ENCODE measurements at regions not wholly inside any gene's neighbourhood (a gene's known extent, or its start where the extent isn't known, plus 50 kb on each side); places are given as distances from the start of the nearest gene placed in this dataset.
A peak's percentile ranks its signal among the peaks of the same experiment; 100 is the strongest.
"Not testable (repeated sequence)": the region's sequence is repeated elsewhere in the genome, so short reads cannot be mapped to it uniquely, and the experiment has no call there.

GRCh38 chr13:24617256-24618010, 62.8 kb upstream of the ATP12A start:
- Mint-ChIP-seq H3K9me3 (no peaks in the 10 kb centered on the region), H3K4me1 (peaks cover 20 to 45% (median 31%) of the 10 kb centered on the region in 4 donors), H3K27me3 (no peaks in the 10 kb centered on the region), H3K4me3 (peak overlapping the region in 2 of 8 donors; percentile 37 to 48), H3K36me3 (no peaks in the 10 kb centered on the region), H3K27ac (peak overlapping the region; percentile 81 to 94 (median 86))
- ChIA-PET CTCF (ENCODE audit: partially characterized antibody) (no interaction called here), POLR2A (ENCODE audit: partially characterized antibody) (interaction anchor here (1.3 to 1.5 kb wide), 2 partner anchors 7 to 19 kb away, joined by 3 to 4 read pairs; no protein-coding TSS in a partner anchor)
- H3K36me3 ChIP-seq (ENCODE audit: insufficient read depth, low read length): no peaks in the 10 kb centered on the region
- H3K27ac ChIP-seq (ENCODE audit: low read depth, low read length): no peak overlapping the region
- H3K4me3 ChIP-seq (ENCODE audit: low read length in 2 of 2): no peak overlapping the region
- H3K9me3 ChIP-seq (ENCODE audit: control insufficient read depth in 1 of 2, low read length in 2 of 2): no peaks in the 10 kb centered on the region
- H3K4me1 ChIP-seq (ENCODE audit: insufficient read depth, low read length): peaks cover 21% of the 10 kb centered on the region
- no peaks in the 10 kb centered on the region for H3K27me3 ChIP-seq (ENCODE audit: insufficient read depth, low read length)
- DNase-seq: no peak
- intact Hi-C loops (cut with micrococcal nuclease): loop anchor here (1.0 to 5.0 kb wide), 2 partner anchors 9 to 105 kb away; partner anchors contain the start of gene PARP4

DNA sequence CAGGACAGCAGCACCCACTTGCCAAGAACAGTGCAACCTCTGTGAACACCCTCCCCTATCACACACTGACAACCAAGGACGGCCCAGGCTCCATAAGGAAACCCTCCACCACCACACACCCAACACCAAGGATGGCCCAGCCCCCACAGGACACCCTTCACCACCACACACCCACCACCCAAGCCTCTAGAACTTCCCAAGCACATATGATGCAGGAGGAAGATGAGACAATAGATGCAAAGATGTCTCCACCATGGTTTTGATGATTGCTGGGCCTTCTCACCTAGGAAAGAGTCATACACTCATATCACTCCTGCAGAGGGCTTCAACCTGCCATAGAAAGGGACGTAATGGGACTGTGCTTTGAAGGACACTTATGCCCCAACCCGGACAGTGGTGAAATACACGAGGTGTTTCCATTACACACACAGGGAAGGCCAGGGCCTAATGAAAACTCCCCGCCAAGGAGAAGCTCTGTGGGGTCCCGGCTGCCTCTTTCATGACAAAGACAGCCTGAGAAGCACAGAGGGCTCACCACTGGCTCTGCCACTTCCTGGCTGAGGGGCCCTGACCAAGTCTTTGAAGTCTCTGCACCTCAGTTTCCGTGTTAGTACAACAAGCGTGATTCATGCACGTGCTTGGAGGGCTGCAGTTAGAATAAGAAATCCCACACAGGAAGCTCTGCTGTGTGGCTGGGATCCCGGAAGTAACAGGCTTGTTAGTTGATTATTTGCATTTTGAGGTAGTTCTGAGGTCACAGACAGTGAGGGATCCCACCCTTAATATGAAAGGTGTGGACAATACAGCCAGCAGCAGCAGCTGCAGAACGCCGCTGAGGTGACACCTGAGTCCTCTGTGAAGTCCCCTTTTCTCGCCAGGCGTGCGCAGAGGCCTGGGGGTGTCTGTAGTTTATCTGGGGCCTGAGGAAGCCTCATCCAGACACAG, 61.9 kb upstream of the ATP12A start:
- Histone ChIP-seq H3K27ac (ENCODE audit: low read depth, low read length) (peak overlapping the region; percentile 25), H3K4me1 (ENCODE audit: insufficient read depth, low read length) (peaks cover 21% of the 10 kb centered on the region), H3K4me3 (ENCODE audit: low read length in 2 of 2) (no peak overlapping the region), H3K27me3 (ENCODE audit: insufficient read depth, low read length) (no peaks in the 10 kb centered on the region), H3K9me3 (ENCODE audit: control insufficient read depth in 1 of 2, low read length in 2 of 2) (no peaks in the 10 kb centered on the region), H3K36me3 (ENCODE audit: insufficient read depth, low read length) (no peaks in the 10 kb centered on the region)
- Mint-ChIP-seq H3K4me3 (peak overlapping the region in 7 of 8 donors; percentile 10 to 48 (median 29)), H3K36me3 (no peaks in the 10 kb centered on the region), H3K27me3 (no peaks in the 10 kb centered on the region), H3K4me1 (peaks cover 20 to 45% (median 31%) of the 10 kb centered on the region in 4 donors), H3K27ac (peak overlapping the region; percentile 81 to 94 (median 86)), H3K9me3 (no peaks in the 10 kb centered on the region)
- ChIA-PET POLR2A (ENCODE audit: partially characterized antibody) (interaction anchor here (0.7 to 1.5 kb wide), 5 partner anchors 9 to 71 kb away, joined by 3 to 4 read pairs (median 4); no protein-coding TSS in a partner anchor), CTCF (ENCODE audit: partially characterized antibody) (interaction anchor here (1.0 to 2.0 kb wide), 3 partner anchors 9 to 109 kb away, joined by 3 to 14 read pairs (median 3); no protein-coding TSS in a partner anchor)
- peak; percentile 52 to 80 (median 64) for DNase-seq
- intact Hi-C loops (cut with micrococcal nuclease): loop anchor here (1.0 to 5.0 kb wide), 2 partner anchors 8 to 106 kb away; partner anchors contain the start of gene PARP4

DNA sequence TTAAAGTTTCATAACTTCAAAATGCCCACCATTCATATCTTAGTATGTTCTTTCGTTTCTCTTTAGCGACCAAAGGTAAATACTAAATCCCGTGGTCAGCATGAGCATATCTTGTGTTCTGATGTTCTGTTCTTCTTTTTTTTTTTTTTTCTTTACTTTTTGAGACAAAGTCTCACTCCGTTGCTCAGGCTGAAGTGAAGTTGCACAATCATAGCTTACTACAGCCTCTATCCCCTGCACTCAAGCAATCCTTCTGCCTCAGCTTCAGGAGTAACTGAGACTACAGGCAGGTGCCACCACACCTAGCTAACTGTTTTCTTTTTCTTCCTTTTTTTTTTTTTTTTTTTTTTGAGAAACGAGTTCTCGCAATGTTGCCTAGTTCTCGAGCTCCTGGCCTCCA, 60.9 kb upstream of the ATP12A start:
- no peak for DNase-seq

DNA sequence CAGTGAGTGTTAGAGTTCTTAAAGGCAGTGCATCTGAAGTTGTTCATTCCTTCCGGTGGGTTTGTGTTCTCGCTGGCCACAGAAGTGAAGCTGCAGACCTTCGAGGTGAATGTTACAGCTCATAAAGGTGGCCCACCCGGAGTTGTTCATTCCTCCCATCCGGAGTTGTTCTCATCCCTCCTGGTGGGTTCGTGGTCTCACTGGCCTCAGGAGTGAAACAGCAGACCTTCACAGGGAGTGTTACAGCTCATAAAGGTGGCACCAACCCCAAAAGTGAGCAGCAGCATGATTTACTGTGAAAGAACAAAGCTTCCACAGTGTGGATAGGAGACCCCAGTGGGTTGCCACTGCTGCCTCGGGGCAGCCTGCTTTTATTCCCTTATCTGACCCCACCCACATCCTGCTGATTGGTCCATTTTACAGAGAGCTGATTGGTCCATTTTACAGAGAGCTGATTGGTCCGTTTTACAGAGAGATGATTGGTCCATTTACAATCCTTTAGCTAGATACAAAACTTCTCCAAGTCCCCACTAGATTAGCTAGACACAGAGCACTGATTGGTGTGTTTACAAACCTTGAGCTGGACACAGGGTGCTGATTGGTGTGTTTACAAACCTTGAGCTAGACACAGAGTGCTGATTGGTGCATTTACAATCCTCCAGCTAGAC, 57.6 kb upstream of the ATP12A start:
- H3K36me3 ChIP-seq (ENCODE audit: insufficient read depth, low read length); H3K27me3 Mint-ChIP-seq; H3K27me3 ChIP-seq (ENCODE audit: insufficient read depth, low read length); DNase-seq; H3K9me3 ChIP-seq (ENCODE audit: control insufficient read depth in 1 of 2, low read length in 2 of 2); H3K36me3 Mint-ChIP-seq; H3K4me3 ChIP-seq (ENCODE audit: low read length in 2 of 2); H3K9me3 Mint-ChIP-seq; intact Hi-C loops (cut with micrococcal nuclease); H3K4me3 Mint-ChIP-seq; H3K27ac Mint-ChIP-seq; H3K27ac ChIP-seq (ENCODE audit: low read depth, low read length): not testable (repeated sequence)
- ChIA-PET POLR2A (ENCODE audit: partially characterized antibody) (interaction anchor here (1.3 to 1.7 kb wide), 2 partner anchors 17 to 25 kb away, joined by 3 to 6 read pairs; no protein-coding TSS in a partner anchor), CTCF (ENCODE audit: partially characterized antibody) (interaction anchor here (1.3 to 8.4 kb wide), 2 partner anchors 16 to 51 kb away, joined by 3 to 77 read pairs; no protein-coding TSS in a partner anchor)
- peaks cover 53% of the 10 kb centered on the region for H3K4me1 ChIP-seq (ENCODE audit: insufficient read depth, low read length)
- H3K4me1 Mint-ChIP-seq: peaks cover 34 to 68% (median 49%) of the 10 kb centered on the region in 4 donors

More for the DNA sequence above, 60.9 kb upstream of the ATP12A start:
- ChIA-PET CTCF (ENCODE audit: partially characterized antibody) (interaction anchor here (1.5 to 2.0 kb wide), 2 partner anchors 13 to 108 kb away, joined by 3 to 14 read pairs; no protein-coding TSS in a partner anchor), POLR2A (ENCODE audit: partially characterized antibody) (interaction anchor here (1.5 kb wide), 1 partner anchor 17 kb away, joined by 3 read pairs; no protein-coding TSS in a partner anchor)
- Histone ChIP-seq H3K36me3 (ENCODE audit: insufficient read depth, low read length) (no peaks in the 10 kb centered on the region), H3K4me1 (ENCODE audit: insufficient read depth, low read length) (peaks cover 21% of the 10 kb centered on the region), H3K27me3 (ENCODE audit: insufficient read depth, low read length) (no peaks in the 10 kb centered on the region), H3K9me3 (ENCODE audit: control insufficient read depth in 1 of 2, low read length in 2 of 2) (no peaks in the 10 kb centered on the region), H3K4me3 (ENCODE audit: low read length in 2 of 2) (no peak overlapping the region), H3K27ac (ENCODE audit: low read depth, low read length) (no peak overlapping the region)
- Mint-ChIP-seq H3K27ac (peak overlapping the region in 5 of 7 donors; percentile 78 to 89 (median 82)), H3K27me3 (no peaks in the 10 kb centered on the region), H3K4me1 (peaks cover 21 to 52% (median 34%) of the 10 kb centered on the region in 4 donors), H3K9me3 (no peaks in the 10 kb centered on the region), H3K4me3 (peak overlapping the region in 2 of 8 donors; percentile 2 to 44), H3K36me3 (no peaks in the 10 kb centered on the region)
- intact Hi-C loops (cut with micrococcal nuclease): loop anchor here (5.0 kb wide), 1 partner anchor 107 kb away; the partner anchor contains the start of gene PARP4

GRCh38 chr13:24623149-24623665, 57.0 kb upstream of the ATP12A start:
- CTCF ChIA-PET (ENCODE audit: partially characterized antibody): interaction anchor here (1.2 to 8.4 kb wide), 3 partner anchors 16 to 60 kb away, joined by 3 to 77 read pairs (median 3); no protein-coding TSS in a partner anchor
- Mint-ChIP-seq H3K36me3 (no peaks in the 10 kb centered on the region), H3K27me3 (no peaks in the 10 kb centered on the region), H3K4me3 (no peak overlapping the region), H3K4me1 (peaks cover 29 to 67% (median 46%) of the 10 kb centered on the region in 4 donors), H3K27ac (peak overlapping the region in 1 of 7 donors; percentile 73), H3K9me3 (peaks cover 0 to 2% (median 0%) of the 10 kb centered on the region in 8 donors)
- H3K36me3 ChIP-seq (ENCODE audit: insufficient read depth, low read length): no peaks in the 10 kb centered on the region
- intact Hi-C loops (cut with micrococcal nuclease): no loop called here
- POLR2A ChIA-PET (ENCODE audit: partially characterized antibody): interaction anchor here (1.3 to 1.7 kb wide), 2 partner anchors 17 to 25 kb away, joined by 3 to 6 read pairs; no protein-coding TSS in a partner anchor
- H3K4me1 ChIP-seq (ENCODE audit: insufficient read depth, low read length): peaks cover 50% of the 10 kb centered on the region
- H3K27ac ChIP-seq (ENCODE audit: low read depth, low read length): no peak overlapping the region
- no peaks in the 10 kb centered on the region for H3K9me3 ChIP-seq (ENCODE audit: control insufficient read depth in 1 of 2, low read length in 2 of 2)
- no peaks in the 10 kb centered on the region for H3K27me3 ChIP-seq (ENCODE audit: insufficient read depth, low read length)
- H3K4me3 ChIP-seq (ENCODE audit: low read length in 2 of 2): no peak overlapping the region
- no peak for DNase-seq

GRCh38 chr13:24624363-24624762, 55.8 kb upstream of the ATP12A start:
- intact Hi-C loops (cut with micrococcal nuclease): no loop called here
- Mint-ChIP-seq H3K4me1 (peaks cover 18 to 62% (median 36%) of the 10 kb centered on the region in 4 donors), H3K27me3 (no peaks in the 10 kb centered on the region), H3K36me3 (no peaks in the 10 kb centered on the region), H3K27ac (peak overlapping the region in 5 of 7 donors; percentile 35 to 92 (median 62)), H3K4me3 (peak overlapping the region in 2 of 8 donors; percentile 49 to 56), H3K9me3 (peaks cover 0 to 2% (median 0%) of the 10 kb centered on the region in 8 donors)
- Histone ChIP-seq H3K27ac (ENCODE audit: low read depth, low read length) (no peak overlapping the region), H3K9me3 (ENCODE audit: control insufficient read depth in 1 of 2, low read length in 2 of 2) (no peaks in the 10 kb centered on the region), H3K27me3 (ENCODE audit: insufficient read depth, low read length) (no peaks in the 10 kb centered on the region), H3K36me3 (ENCODE audit: insufficient read depth, low read length) (no peaks in the 10 kb centered on the region), H3K4me1 (ENCODE audit: insufficient read depth, low read length) (peaks cover 39% of the 10 kb centered on the region), H3K4me3 (ENCODE audit: low read length in 2 of 2) (no peak overlapping the region)
- CTCF ChIA-PET (ENCODE audit: partially characterized antibody): interaction anchor here (0.8 to 8.4 kb wide), 9 partner anchors 17 to 103 kb away, joined by 3 to 77 read pairs (median 5); no protein-coding TSS in a partner anchor
- POLR2A ChIA-PET (ENCODE audit: partially characterized antibody): interaction anchor here (1.2 to 1.8 kb wide), 2 partner anchors 8 to 18 kb away, joined by 4 to 14 read pairs; no protein-coding TSS in a partner anchor
- no peak for DNase-seq
